ENCODE measurements at regions not wholly inside any gene's neighbourhood (a gene's known extent, or its start where the extent isn't known, plus 50 kb on each side); places are given as distances from the start of the nearest gene placed in this dataset.

DNA sequence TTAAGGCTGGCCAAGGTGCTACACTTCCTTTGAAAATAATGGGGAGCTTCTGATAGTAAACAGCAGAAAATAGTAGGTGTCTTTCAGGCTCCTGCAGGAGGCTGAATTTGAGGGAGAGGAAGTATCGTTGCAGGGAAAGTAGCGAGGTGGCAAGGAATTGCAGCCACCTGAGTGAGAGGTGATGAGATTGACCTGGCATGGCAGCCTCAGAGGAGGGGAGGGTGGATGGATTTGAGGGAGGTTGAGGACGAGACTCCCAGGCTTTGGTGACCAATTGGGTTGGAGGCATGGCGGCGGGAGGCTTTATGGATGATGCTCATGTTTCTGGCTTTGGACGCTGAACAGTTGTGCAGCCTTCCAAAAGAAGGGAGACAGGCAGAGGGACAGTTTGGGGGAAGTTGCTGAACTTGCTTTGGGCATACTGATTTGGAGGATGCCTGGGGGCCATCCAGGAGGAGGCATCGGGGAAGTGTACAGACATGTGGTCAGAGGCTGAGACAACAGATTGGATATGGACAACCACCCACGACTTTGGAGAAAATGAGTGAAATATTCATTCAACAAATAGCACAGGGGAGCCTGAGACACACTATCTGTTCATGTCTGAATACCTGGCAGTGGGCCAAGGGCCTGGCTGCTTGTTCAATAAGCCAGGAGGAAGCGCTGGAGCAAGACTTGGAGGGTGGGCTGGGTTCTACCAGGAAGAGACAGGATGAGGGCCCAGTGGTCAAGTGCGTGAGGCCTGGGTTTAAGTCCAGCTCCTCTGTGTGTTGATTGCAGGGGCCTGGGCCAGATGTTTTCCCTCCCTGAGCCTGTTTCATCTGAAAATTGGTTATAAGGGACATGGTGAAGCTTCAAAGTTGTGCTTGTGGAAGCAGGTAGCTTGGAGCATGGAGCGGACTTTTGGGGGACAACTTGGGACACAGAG, 113.2 kb downstream of the CEBPB start:
- Mint-ChIP-seq H3K4me1 (peaks cover under 1 to 6% of the 10 kb centered on the region in 2 donors), H3K9me3 (no peaks in the 10 kb centered on the region), H3K4me3 (no peak overlapping the region), H3K27ac (no peak overlapping the region), H3K27me3 (ENCODE audit: low read depth in 2 of 2) (peaks cover 27% of the 10 kb centered on the region in 2 donors), H3K36me3 (no peaks in the 10 kb centered on the region)
- no peak for ATAC-seq
- no peaks in the 10 kb centered on the region for H3K36me3 ChIP-seq (ENCODE audit: control insufficient read depth, insufficient read depth, low read length)
- intact Hi-C loops (cut with micrococcal nuclease): no loop called here
- TF ChIP-seq, protein P1, sequence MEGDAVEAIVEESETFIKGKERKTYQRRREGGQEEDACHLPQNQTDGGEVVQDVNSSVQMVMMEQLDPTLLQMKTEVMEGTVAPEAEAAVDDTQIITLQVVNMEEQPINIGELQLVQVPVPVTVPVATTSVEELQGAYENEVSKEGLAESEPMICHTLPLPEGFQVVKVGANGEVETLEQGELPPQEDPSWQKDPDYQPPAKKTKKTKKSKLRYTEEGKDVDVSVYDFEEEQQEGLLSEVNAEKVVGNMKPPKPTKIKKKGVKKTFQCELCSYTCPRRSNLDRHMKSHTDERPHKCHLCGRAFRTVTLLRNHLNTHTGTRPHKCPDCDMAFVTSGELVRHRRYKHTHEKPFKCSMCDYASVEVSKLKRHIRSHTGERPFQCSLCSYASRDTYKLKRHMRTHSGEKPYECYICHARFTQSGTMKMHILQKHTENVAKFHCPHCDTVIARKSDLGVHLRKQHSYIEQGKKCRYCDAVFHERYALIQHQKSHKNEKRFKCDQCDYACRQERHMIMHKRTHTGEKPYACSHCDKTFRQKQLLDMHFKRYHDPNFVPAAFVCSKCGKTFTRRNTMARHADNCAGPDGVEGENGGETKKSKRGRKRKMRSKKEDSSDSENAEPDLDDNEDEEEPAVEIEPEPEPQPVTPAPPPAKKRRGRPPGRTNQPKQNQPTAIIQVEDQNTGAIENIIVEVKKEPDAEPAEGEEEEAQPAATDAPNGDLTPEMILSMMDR (IDR thresholded peaks at IDR 0.05): no peak
- no peaks in the 10 kb centered on the region for H3K9me3 ChIP-seq (ENCODE audit: control insufficient read depth, insufficient read depth, low read length)
- WGBS (ENCODE audit: insufficient coverage): 90% methylated on average over 11 of the region's 11 CpGs
- peaks cover 7% of the 10 kb centered on the region for H3K4me1 ChIP-seq (ENCODE audit: control insufficient read depth, insufficient read depth, low read length)
- no peak overlapping the region for H3K27ac ChIP-seq (ENCODE audit: low read length)
- H3K4me3 ChIP-seq (ENCODE audit: low read length): no peak overlapping the region
- DNase-seq: no peak
- H3K27me3 ChIP-seq (ENCODE audit: control insufficient read depth, insufficient read depth, low read length): peaks cover 7% of the 10 kb centered on the region

GRCh38 chr20:50304501-50304856, 113.8 kb downstream of the CEBPB start:
- no peak for DNase-seq
- Mint-ChIP-seq H3K27ac (no peak overlapping the region), H3K36me3 (no peaks in the 10 kb centered on the region), H3K4me1 (peaks cover 3% of the 10 kb centered on the region in 2 donors), H3K4me3 (no peak overlapping the region), H3K9me3 (no peaks in the 10 kb centered on the region), H3K27me3 (ENCODE audit: low read depth in 2 of 2) (peaks cover 27 to 31% of the 10 kb centered on the region in 2 donors)
- no peak overlapping the region for H3K27ac ChIP-seq (ENCODE audit: low read length)
- no peak for ATAC-seq
- H3K36me3 ChIP-seq (ENCODE audit: control insufficient read depth, insufficient read depth, low read length): no peaks in the 10 kb centered on the region
- no peaks in the 10 kb centered on the region for H3K9me3 ChIP-seq (ENCODE audit: control insufficient read depth, insufficient read depth, low read length)
- TF ChIP-seq, protein P1 (IDR thresholded peaks at IDR 0.05): no peak
- intact Hi-C loops (cut with micrococcal nuclease): no loop called here
- H3K4me1 ChIP-seq (ENCODE audit: control insufficient read depth, insufficient read depth, low read length): peaks cover 4% of the 10 kb centered on the region
- WGBS (ENCODE audit: insufficient coverage): 90% methylated on average over 10 of the region's 10 CpGs
- H3K4me3 ChIP-seq (ENCODE audit: low read length): no peak overlapping the region
- peaks cover 7% of the 10 kb centered on the region for H3K27me3 ChIP-seq (ENCODE audit: control insufficient read depth, insufficient read depth, low read length)

- no peak overlapping the region for H3K27ac ChIP-seq (ENCODE audit: low read length)
- TF ChIP-seq, protein P1 (IDR thresholded peaks at IDR 0.05): no peak
- H3K27me3 Mint-ChIP-seq (ENCODE audit: low read depth in 2 of 2): peaks cover 27 to 33% of the 10 kb centered on the region in 2 donors
Observed at GRCh38 chr20:50304923-50305635, 114.4 kb downstream of the CEBPB start.

More at GRCh38 chr20:50304923-50305635, 114.4 kb downstream of the CEBPB start:
- Histone ChIP-seq H3K4me3 (ENCODE audit: low read length) (no peak overlapping the region), H3K36me3 (ENCODE audit: control insufficient read depth, insufficient read depth, low read length) (no peaks in the 10 kb centered on the region), H3K9me3 (ENCODE audit: control insufficient read depth, insufficient read depth, low read length) (no peaks in the 10 kb centered on the region), H3K27me3 (ENCODE audit: control insufficient read depth, insufficient read depth, low read length) (peaks cover 3% of the 10 kb centered on the region), H3K4me1 (ENCODE audit: control insufficient read depth, insufficient read depth, low read length) (peaks cover 10% of the 10 kb centered on the region)
- no peak overlapping the region for H3K4me3 Mint-ChIP-seq
- H3K4me1 Mint-ChIP-seq: peaks cover 7 to 8% of the 10 kb centered on the region in 2 donors
- ATAC-seq (no peak), DNase-seq (no peak)
- no peaks in the 10 kb centered on the region for H3K36me3 Mint-ChIP-seq
- WGBS (ENCODE audit: insufficient coverage): 95% methylated on average over 14 of the region's 14 CpGs
- H3K9me3 Mint-ChIP-seq: no peaks in the 10 kb centered on the region
- intact Hi-C loops (cut with micrococcal nuclease): no loop called here
- no peak overlapping the region for H3K27ac Mint-ChIP-seq
